Uterus (tissue), 2 donors: ENCODE measurements at regions not wholly inside any gene's neighbourhood (a gene's known extent, or its start where the extent isn't known, plus 50 kb on each side); places are given as distances from the start of the nearest gene placed in this dataset.

ENCODE experiments used
- CTCF ChIP-seq, 4 experiments: fragments of 200-600 bp in 2 of 4; fragments of 450-650 bp in 2 of 4; sonication (generic) in 2 of 4; IDR thresholded peaks; one replicate each; pipeline ENCODE4 v1.5.1; 2016 to 2019; ENCODE audit warnings: antibody characterized with exemption in 4 of 4, mild to moderate bottlenecking in 2 of 4, moderate library complexity in 1 of 4
- POLR2A ChIP-seq, 2 donors: fragments of 450-650 bp; IDR thresholded peaks; one replicate each; pipeline ENCODE4 v1.6.1; 2016; ENCODE audit warnings: antibody characterized with exemption in 2 of 2, mild to moderate bottlenecking in 1 of 2, moderate library complexity in 1 of 2

- TF ChIP-seq POLR2A (IDR thresholded peaks at IDR 0.05) (no peak), CTCF (IDR thresholded peaks at IDR 0.05) (no peak)
Measured at GRCh38 chr6:143613749-143614148, 64.0 kb upstream of the PHACTR2 start.
